ENCODE measurements at regions not wholly inside any gene's neighbourhood (a gene's known extent, or its start where the extent isn't known, plus 50 kb on each side); places are given as distances from the start of the nearest gene placed in this dataset.

- DNase-seq (ENCODE audit: low read depth, low spot score) = no peak
- in situ Hi-C loops (cut with HindIII; ENCODE audit: low pct_unique_long_range_greater_than_20kb, low sequenced_read_pairs) = no loop called here
- no peaks in the 10 kb centered on the region for H3K27me3 ChIP-seq (ENCODE audit: control insufficient read depth, insufficient read depth, low read length)
- no peak for ATAC-seq
- intact Hi-C loops (cut with micrococcal nuclease; ENCODE audit: unreplicated experiment) = no loop called here
- ChIA-PET POLR2A (no interaction called here), CTCF (no interaction called here)
- H3K27ac ChIP-seq (ENCODE audit: low read length) = no peak overlapping the region
- no peak overlapping the region for H3K4me3 ChIP-seq (ENCODE audit: low read depth in 2 of 2, low read length in 2 of 2)
- no TSS peak for BruUV-seq (replicated peaks)
- H3K4me1 ChIP-seq (ENCODE audit: control insufficient read depth, insufficient read depth, low read length) = peaks cover 4% of the 10 kb centered on the region; the same call in 1 of the 2 replicates
- no peaks in the 10 kb centered on the region for H3K36me3 ChIP-seq (ENCODE audit: control insufficient read depth, insufficient read depth, low read length)
- TF ChIP-seq REST (IDR thresholded peaks at IDR 0.05; ENCODE audit: insufficient read depth in 1 of 2, low read depth in 2 of 2, low read length in 1 of 2) (no peak), CTCF (IDR thresholded peaks at IDR 0.05) (no peak), TCF7L2 (IDR thresholded peaks at IDR 0.05; ENCODE audit: low read depth, low read length) (no peak), SIN3A (IDR thresholded peaks at IDR 0.05; ENCODE audit: borderline replicate concordance, insufficient read depth, low read depth, low read length) (no peak)
- no peaks in the 10 kb centered on the region for H3K9me3 ChIP-seq (ENCODE audit: control insufficient read depth, insufficient read depth, low read depth, low read length)
These were observed 306.3 kb downstream of the PRL start for GRCh38 chr6:21990577-21990976.

- ChIA-PET CTCF (no interaction called here), POLR2A (interaction anchor here (0.6 kb wide), 1 partner anchor 1408 kb away, joined by 4 read pairs; no protein-coding TSS in a partner anchor)
- Histone ChIP-seq H3K36me3 (ENCODE audit: control insufficient read depth, insufficient read depth, low read length) (no peaks in the 10 kb centered on the region), H3K4me1 (ENCODE audit: control insufficient read depth, insufficient read depth, low read length) (no peaks in the 10 kb centered on the region; the same call in 1 of the 2 replicates), H3K27me3 (ENCODE audit: control insufficient read depth, insufficient read depth, low read length) (no peaks in the 10 kb centered on the region), H3K4me3 (ENCODE audit: low read depth in 2 of 2, low read length in 2 of 2) (no peak overlapping the region), H3K27ac (ENCODE audit: low read length) (no peak overlapping the region; the same call in 1 of the 2 replicates), H3K9me3 (ENCODE audit: control insufficient read depth, insufficient read depth, low read depth, low read length) (no peaks in the 10 kb centered on the region)
- TF ChIP-seq CTCF (IDR thresholded peaks at IDR 0.05) (no peak), REST (IDR thresholded peaks at IDR 0.05; ENCODE audit: insufficient read depth in 1 of 2, low read depth in 2 of 2, low read length in 1 of 2) (no peak), POLR2AphosphoS5 (IDR thresholded peaks at IDR 0.05; ENCODE audit: low read depth, low read length) (no peak), SIN3A (IDR thresholded peaks at IDR 0.05; ENCODE audit: borderline replicate concordance, insufficient read depth, low read depth, low read length) (no peak), TCF7L2 (IDR thresholded peaks at IDR 0.05; ENCODE audit: low read depth, low read length) (no peak)
- DNase-seq (ENCODE audit: low read depth, low spot score) (no peak), ATAC-seq (no peak)
- in situ Hi-C loops (cut with HindIII; ENCODE audit: low pct_unique_long_range_greater_than_20kb, low sequenced_read_pairs) (no loop called here), intact Hi-C loops (cut with micrococcal nuclease; ENCODE audit: unreplicated experiment) (no loop called here)
- no TSS peak for BruUV-seq (replicated peaks)
These were observed 304.5 kb downstream of the PRL start for GRCh38 chr6:21992178-21992967.
